ENCODE measurements at regions not wholly inside any gene's neighbourhood (a gene's known extent, or its start where the extent isn't known, plus 50 kb on each side); places are given as distances from the start of the nearest gene placed in this dataset.

GRCh38 chr16:64712026-64712425 is 409.8 kb downstream of the CDH11 start:
- Histone ChIP-seq H3K23ac (ENCODE audit: insufficient read length, low read depth, low read length) (no peak overlapping the region), H3K18ac (ENCODE audit: insufficient read length, low read depth, low read length) (no peak overlapping the region), H3K23me2 (ENCODE audit: insufficient read length, low read depth, low read length, poor library complexity, severe bottlenecking) (no peaks in the 10 kb centered on the region), H4K5ac (ENCODE audit: insufficient read length, low read depth, low read length) (no peak overlapping the region), H3T11ph (ENCODE audit: low read length) (no peak overlapping the region), H4K91ac (ENCODE audit: insufficient read length, low read depth, low read length) (no peak overlapping the region), H3K27ac (ENCODE audit: insufficient read length, low read depth, low read length) (no peak overlapping the region), H2BK15ac (ENCODE audit: low read depth, low read length) (no peak overlapping the region), H2AFZ (ENCODE audit: low read length) (no peak overlapping the region), H3K56ac (ENCODE audit: insufficient read length, low read depth, low read length) (no peak overlapping the region), H2BK12ac (ENCODE audit: insufficient read length, low read depth, low read length) (no peak overlapping the region), H3K4me1 (ENCODE audit: insufficient read depth, low read length) (no peaks in the 10 kb centered on the region), H2BK120ac (ENCODE audit: low read depth, low read length, poor library complexity, severe bottlenecking) (no peak overlapping the region), H3K4me2 (ENCODE audit: insufficient read depth, insufficient read length, low read length) (no peak overlapping the region), H3K9me3 (ENCODE audit: control insufficient read depth, low read depth, low read length) (no peaks in the 10 kb centered on the region), H4K20me1 (ENCODE audit: control insufficient read depth, insufficient read depth, insufficient read length) (no peaks in the 10 kb centered on the region), H3K79me2 (ENCODE audit: insufficient read depth, low read length) (no peaks in the 10 kb centered on the region), H2BK20ac (ENCODE audit: low read depth, low read length, poor library complexity, severe bottlenecking) (no peak overlapping the region), H3K79me1 (ENCODE audit: insufficient read depth, low read depth, low read length, poor library complexity, severe bottlenecking) (no peaks in the 10 kb centered on the region), H3K14ac (ENCODE audit: insufficient read depth, low read length) (no peak overlapping the region), H2BK5ac (ENCODE audit: insufficient read length, low read length) (no peak overlapping the region), H4K8ac (replicated peaks; ENCODE audit: insufficient read length, low read depth, low read length) (no peak overlapping the region), H3K4ac (ENCODE audit: low read depth, low read length) (no peak overlapping the region), H3K9ac (ENCODE audit: extremely low read depth, insufficient read length, low read length) (no peak overlapping the region), H3K27me3 (ENCODE audit: insufficient read depth, low read length) (no peaks in the 10 kb centered on the region), H2AK5ac (ENCODE audit: insufficient read length, low read length) (no peak overlapping the region)
- no peak for TF ChIP-seq CTCF (conservative IDR thresholded peaks at IDR 0.05)
- no CpG with 5 or more reads among the region's 3 CpGs for WGBS (ENCODE audit: extremely low coverage, insufficient read length, low lambda C conversion rate)
- Mint-ChIP-seq H3K4me3 (no peak overlapping the region), H3K36me3 (ENCODE audit: insufficient read depth in 1 of 3, low read depth in 3 of 3) (no peaks in the 10 kb centered on the region), H3K4me1 (peaks cover 5 to 6% of the 10 kb centered on the region in 2 experiments), H3K27ac (no peak overlapping the region), H3K27me3 (ENCODE audit: low read depth) (no peaks in the 10 kb centered on the region), H3K9me3 (no peaks in the 10 kb centered on the region; a peak in 1 of 5 replicates)
- DNase-seq, result no peak

Measured in H9 (cell line).